22Rv1 (cell line): ENCODE measurements at regions not wholly inside any gene's neighbourhood (a gene's known extent, or its start where the extent isn't known, plus 50 kb on each side); places are given as distances from the start of the nearest gene placed in this dataset.

Experiments used
- ZFX ChIP-seq: fragments of 450-650 bp; IDR thresholded peaks from 2 replicates; pipeline ENCODE4 v1.6.1; 2017; ENCODE audit warnings: antibody characterized with exemption, borderline replicate concordance
- TF ChIP-seq, protein P1 (sequence below): fragments of 450-650 bp; IDR thresholded peaks from 2 replicates; pipeline ENCODE4 v1.5.1; 2017; ENCODE audit warnings: mild to moderate bottlenecking

DNA sequence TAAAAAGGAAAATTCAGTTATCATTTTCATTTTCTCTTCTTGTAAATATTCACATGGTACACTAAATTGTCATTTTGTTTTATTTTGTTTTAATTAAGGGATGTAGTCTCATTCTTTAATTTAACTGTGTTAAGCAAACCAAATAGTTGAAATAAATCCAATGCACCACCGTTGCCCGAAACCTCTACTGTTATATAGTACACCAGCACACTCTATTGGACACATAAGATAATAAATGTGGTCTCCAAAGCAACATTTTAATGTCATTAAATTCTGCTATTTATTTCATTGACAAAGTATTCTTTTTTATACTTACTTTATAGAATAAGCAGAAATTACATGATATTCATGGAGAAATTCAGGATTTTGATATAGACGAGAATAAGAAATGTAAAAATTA lies 156.4 kb upstream of the FREM2 start:
- TF ChIP-seq, protein P1, sequence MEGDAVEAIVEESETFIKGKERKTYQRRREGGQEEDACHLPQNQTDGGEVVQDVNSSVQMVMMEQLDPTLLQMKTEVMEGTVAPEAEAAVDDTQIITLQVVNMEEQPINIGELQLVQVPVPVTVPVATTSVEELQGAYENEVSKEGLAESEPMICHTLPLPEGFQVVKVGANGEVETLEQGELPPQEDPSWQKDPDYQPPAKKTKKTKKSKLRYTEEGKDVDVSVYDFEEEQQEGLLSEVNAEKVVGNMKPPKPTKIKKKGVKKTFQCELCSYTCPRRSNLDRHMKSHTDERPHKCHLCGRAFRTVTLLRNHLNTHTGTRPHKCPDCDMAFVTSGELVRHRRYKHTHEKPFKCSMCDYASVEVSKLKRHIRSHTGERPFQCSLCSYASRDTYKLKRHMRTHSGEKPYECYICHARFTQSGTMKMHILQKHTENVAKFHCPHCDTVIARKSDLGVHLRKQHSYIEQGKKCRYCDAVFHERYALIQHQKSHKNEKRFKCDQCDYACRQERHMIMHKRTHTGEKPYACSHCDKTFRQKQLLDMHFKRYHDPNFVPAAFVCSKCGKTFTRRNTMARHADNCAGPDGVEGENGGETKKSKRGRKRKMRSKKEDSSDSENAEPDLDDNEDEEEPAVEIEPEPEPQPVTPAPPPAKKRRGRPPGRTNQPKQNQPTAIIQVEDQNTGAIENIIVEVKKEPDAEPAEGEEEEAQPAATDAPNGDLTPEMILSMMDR, result peak; percentile 39
- no peak for TF ChIP-seq ZFX
